HG02759 (cell line): ENCODE measurements at regions not wholly inside any gene's neighbourhood (a gene's known extent, or its start where the extent isn't known, plus 50 kb on each side); places are given as distances from the start of the nearest gene placed in this dataset.
A peak's percentile ranks its signal among the peaks of the same experiment; 100 is the strongest.
"Not testable (repeated sequence)": the region's sequence is repeated elsewhere in the genome, so short reads cannot be mapped to it uniquely, and the experiment has no call there.

ENCODE experiments used
- ATAC-seq: cut with Tn5 transposase; IDR thresholded peaks from one replicate; pipeline ENCODE4 v1.9.1; 2021; ENCODE audit warnings: mild to moderate bottlenecking, moderate library complexity; ENCODE audit not compliant: unreplicated experiment

DNA sequence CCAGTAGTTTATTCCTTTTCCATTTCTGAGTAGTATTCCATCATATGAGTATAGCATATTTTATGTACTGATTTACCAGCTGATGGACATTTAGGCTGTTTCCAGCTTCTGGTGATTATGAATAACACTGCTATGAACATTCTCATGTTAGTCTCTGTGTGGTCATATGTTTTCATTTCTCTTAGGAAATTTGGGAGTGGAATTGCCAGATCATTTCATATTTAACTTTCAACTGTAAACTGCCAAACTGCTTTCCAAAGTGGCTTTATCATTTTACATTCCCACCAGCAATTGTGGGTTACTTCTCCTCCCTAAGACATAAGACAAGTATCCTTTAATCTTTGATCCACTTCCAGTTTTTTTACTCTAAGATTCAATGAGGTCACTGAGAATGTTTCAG, 85.7 kb upstream of the RALGPS2 start:
- no peak for ATAC-seq

DNA sequence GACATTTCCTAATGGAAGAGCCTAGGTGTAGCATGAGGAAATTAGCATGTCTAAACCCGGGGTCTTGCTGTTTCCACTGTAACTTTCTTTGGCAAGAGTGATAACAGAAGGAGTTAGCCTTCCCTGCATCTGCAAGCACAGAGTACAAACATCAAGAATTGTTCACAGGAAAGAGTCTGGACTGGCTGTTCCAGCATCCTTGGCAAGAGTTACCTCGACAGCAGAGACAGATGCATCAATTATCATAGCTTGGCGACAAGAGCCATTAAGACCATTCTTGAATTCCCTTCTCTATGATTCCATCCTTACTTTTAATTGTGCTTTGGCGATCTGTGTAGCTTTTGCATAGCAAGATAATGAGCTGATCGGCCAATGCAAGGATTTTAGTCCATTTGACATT, 82.8 kb upstream of the RALGPS2 start:
- ATAC-seq, result no peak

DNA sequence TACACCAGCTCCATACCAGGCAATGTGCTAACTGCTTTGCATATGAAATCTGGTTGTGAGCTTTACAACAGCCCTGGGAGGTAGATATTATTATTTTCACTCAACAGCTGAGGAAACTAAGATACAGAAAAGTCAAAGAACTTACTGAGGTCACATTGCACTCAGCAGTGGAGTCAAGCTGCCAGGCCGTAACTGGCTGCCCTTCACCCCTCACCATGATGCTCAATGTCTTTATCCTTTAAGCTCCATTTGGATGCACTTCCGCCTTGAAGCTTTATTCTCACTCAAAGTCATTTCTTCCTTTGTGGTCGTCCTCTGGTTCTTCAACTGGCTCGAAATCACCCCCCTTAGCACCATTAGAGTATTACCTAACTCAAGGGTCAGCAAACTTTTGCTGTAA, 81.7 kb upstream of the RALGPS2 start:
- ATAC-seq, result no peak

DNA sequence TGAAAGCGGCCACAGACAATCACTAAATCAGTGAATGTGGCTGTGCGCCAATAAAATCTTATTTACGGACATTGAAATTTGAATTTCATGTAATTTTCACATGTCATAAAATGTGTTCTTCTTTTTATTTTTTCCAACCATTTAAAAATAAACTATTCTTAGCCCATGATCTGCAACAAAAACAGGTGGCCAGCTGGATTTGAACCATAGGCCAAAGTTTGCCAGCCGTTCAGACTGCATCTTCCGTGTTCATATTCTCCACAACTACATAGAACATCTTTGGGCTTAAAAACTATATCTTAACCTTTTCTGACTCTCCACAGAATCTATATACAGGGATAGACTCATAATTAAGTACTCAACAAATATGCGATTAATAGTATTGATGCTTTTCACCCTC, 81.2 kb upstream of the RALGPS2 start:
- ATAC-seq, result no peak

DNA sequence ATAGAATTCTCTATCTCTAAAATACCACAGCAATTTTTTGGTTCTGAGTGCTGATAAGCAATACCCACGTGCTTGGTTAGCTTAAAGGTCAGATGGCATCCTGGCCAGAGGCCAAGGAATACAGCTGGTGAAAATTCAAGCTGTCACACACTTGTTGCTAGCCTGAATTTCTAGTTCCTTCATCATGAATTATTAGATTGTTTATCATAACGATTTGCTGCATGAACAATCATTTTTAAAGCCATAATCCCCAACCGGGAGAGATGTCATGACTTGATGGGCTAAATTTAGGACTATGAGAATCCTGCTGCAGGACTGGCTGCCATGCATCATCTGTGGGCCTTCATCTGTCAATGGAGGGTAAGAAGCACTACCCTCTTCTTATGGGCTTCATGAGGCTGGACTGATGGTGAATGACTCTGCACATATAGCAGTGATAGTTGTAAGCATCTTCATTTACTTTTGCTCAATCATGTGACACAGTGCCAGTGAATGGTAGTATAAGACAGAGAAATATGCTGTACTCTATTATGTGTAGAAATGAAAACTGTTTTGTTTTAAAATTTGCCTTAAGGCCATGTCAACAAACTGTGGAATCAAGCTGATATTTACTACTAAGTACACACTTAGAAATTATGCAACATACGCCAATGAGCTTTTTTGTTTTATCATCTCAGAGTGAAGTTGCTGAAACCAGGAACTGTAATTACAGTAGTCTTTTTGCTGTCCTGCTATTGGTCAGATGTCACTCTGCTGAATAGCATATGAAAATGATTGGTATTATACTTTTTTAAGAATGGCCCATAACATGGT, 80.5 kb upstream of the RALGPS2 start:
- no peak for ATAC-seq

DNA sequence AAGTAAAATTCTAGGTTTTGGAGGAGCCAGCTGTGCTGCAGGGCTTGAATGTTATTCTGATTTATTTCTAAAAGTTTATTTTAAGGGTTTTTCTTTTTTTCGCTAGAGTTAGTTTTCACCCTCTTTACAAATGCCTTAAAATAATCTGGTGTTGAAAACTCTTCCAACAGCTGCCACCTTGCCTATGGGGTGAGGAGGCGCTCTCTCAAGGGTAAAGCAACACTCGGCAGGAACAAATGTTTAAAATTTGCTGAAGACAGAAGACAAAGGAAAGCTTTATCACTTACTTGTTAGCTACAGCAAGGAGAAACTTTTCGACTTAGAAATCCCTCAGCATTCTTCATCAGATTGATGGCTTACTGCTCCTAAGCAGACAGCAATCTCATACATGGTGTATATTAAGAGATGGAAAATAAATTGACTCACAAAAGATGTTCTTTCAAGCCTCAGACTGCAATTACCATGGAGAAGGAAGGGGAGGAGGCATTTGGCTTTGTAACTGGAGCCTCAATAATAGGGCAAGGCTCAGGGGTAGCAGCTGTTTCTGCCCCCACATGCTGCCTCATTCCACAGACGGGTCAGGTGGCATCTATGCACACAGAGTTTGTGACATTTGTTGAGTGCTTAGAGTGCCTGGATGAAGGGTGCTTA, 79.8 kb upstream of the RALGPS2 start:
- no peak for ATAC-seq

DNA sequence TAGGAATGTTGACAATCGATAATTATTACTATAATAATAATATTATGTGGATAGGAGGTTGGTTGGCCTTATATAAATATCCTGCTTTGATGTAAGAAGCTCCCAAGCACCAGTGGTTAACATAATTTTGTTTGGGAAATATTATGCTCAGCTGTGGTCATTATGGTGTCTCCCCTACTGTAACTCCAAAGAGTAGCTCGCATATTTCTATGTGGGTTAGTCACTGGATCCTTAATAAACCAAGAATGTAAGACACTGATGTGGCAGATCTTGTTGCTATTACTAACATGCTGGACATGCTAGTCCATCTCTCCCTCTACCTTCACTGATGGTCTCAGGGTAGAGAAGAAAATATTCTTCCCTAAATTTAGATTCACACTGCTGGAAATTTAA, 79.2 kb upstream of the RALGPS2 start:
- no peak for ATAC-seq

DNA sequence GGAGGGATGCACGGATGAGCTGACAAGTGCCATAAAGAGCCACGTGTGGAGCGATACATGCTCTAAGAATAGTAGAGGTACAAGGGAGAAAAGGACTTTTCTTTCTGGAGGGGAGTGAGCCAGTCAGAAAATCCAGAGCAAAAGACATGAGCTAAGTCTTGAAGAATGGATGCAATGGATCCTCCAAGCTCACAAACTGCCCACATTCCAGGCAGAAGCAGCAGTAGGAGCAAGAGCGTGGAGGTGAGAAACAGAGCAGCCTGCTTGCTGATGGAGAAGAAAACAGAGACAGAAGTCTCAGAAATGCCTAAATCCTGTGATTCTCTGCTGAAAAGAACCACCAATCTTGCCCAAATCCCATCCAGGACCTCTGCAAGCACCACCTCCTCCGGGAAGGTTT, 78.2 kb upstream of the RALGPS2 start:
- no peak for ATAC-seq

DNA sequence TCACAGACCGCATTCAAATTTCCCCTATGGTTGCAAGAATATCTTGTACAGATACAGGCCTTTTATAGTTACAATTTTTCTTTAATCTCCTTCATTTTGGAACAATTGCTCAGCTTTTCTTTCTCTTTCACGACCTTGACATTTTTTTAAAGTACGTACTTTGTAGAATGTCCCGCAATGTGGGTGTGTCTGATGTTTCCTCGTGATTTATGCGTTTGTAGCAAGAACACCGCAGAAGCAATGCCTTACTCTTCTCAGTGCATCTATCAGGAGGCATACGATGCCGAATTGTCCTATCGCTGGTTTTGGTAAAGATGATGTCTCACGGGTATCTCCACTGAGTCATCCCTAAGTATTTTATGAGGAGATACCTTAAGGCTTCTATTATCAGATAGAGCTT, 76.9 kb upstream of the RALGPS2 start:
- no peak for ATAC-seq

DNA sequence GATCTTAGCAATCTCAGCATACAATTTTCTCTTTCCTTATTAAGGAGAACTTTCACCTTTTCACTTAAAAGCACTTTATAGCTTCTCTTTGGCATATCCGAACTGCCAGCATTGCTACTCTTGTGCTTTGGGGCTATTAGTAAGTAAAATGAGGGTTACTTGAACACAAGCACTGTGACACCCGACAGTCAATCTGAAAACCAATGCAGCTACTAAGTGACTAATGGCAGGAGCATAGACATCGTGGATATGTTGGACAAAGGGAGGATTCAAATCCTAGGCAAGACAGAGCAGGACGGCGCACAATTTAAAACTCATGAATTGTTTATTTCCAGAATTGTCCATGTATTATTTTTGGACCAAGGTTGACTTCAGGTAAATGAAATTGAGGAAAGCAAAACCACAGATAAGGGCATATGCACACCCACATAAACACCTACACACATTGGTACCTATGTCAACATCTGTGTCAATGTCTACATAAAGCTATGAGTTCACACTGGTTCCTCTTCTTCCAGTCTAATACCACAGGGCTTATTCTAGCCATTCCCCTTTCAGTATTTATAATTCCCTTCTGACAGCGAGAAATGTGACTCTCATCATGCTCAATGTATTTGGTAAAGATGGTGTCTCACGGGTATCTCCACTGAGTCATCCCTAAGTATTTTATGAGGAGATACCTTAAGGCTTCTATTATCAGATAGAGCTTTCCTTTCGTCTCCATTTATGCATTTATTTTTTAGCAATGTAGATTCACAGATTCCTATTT, 75.3 kb upstream of the RALGPS2 start:
- ATAC-seq, result no peak

DNA sequence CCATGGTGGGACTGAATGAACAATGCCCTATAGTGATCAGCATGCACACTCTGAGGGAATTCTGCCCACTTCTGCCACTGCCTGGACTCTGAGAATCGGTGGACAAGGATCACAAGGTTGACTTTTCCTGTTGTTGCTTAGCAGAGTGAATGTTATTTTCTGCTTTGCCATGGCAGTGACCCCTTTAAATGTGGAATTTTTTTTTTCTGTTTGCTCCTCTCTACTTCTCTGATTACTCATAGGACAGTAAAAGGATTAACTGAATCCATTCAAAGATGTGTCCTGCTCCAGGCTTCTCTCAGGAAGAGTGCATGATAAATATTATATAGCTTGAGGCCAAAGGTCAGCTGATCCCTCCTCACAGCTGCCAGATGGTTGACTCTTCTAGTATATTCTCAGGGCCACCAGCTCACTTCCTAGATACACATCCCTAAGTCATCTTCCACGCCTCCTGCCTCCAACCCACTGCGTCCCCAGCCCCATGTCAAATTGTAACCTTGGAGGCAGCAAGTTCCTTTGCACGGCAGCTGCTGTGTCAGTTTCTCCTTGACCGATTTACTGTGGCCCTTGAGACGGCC, 74.0 kb upstream of the RALGPS2 start:
- no peak for ATAC-seq

DNA sequence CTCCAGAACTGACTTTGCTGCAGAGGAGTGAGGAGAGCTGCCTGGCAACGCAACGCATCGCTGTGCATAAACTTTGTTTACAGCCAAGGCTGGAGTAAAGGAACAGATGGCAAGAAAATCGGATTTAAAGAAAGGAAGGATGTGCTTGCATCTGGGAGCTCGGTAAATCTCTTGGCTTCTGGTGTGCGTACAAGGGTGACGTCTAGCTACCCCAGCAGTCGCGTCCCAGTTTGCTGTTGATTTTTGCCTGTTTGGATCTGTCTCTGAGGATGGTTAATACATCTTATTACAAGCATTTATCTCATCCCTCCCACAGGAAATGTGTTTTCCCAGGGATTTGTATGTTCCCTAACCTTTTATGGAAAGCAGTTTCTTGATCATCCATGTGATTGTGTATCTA, 73.3 kb upstream of the RALGPS2 start:
- no peak for ATAC-seq

DNA sequence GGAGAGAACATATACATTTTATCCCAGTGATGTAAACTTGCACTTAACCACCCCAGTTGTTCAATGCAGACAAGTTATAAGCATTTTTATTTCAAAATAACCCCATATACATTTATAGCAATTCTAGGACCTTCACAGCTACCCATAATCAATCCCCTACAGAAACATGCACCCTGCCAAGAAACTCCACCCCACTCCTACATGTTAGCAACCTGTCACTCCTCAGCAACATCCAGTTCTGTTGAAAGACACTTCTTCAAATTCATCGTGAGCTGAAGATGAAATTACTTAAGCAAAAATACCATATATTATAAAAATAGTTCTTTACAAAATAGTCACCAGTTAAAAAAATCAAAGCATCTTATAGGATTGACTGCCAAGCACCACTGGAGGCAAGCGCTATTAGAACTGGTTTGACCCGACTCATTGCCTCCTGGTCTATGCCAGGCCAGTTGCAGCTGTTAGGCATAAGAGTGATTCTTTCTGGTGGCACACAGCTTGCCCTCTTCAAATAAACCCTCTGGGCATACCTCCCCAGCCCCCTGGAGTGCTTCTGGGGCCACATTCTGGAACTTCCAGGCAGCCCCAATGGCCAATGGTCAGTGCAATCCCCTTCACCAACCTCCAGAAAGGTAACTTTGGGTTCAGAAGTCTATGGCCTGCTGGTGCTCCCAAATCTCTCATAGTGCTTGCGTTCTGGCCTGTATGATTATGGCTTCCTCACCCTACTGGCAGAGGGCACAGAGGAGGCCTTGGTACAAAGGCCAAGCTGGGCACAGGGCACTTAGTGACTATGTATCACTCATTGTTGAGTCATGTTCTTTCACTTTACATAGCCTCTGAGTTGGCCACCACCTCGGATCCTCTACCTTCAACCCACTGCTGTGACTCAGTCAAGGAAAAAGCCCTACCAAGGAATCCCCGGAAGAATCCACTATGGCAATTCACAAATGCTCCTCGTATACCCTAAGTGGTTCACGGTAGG, 72.2 kb upstream of the RALGPS2 start:
- no peak for ATAC-seq

DNA sequence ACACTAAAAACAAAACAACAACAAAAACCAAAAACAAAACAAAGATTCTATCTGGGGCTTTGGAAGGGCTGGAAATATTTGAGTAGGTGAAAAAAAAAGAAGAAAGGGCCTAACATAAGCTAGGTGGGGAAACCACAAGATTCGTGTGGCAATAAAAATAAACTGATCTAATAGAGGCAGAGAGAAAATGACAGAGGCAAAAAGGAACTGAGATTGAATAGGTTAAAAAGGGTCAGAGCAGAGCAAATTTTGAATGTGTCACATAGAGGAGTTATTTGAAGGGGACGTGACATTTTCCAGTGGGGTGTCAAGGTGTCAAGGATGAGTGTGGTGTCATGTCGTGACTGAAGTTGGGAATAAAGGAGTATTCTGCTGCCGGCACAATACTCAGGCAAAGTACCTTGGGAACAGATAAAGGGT, 65.2 kb upstream of the RALGPS2 start:
- peak; percentile 67 for ATAC-seq

DNA sequence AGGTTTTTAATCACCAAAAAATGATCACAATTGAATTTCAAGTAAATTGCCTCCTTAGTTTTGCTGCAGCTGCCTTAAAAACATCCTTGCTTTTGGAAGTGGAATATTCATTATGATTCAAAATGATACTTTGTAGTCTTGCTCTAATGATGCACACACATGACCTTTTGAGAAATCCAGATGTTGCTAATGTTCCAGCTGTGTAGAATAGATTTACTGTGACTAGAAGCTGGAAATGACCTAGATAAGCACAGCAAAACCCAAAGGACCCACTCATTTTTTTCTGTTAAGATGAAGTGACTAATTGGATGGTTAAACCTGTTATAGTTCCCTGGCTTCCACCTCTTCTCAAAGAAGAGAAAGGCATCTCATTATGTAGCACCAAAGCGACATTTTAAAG, 64.6 kb upstream of the RALGPS2 start:
- ATAC-seq, result no peak

DNA sequence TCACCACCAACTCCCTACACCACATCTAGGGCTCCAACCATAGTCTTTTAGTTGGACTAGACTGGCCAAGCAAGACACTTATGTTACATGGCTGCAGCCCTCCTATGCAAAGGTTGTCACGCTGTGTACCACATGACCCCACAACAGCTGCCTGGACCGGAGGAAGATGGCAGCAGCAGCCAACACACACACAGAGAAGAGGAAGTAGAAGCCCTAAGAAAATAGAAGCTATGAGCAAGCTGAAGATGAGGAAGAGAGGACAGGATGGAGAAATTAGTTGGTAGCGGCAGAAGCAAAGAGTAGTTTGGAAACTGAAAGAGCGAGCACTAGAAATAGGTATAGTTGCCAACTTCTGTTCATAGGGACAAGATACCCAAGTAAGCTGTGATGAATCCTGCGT, 60.8 kb upstream of the RALGPS2 start:
- ATAC-seq, result peak; percentile 78

DNA sequence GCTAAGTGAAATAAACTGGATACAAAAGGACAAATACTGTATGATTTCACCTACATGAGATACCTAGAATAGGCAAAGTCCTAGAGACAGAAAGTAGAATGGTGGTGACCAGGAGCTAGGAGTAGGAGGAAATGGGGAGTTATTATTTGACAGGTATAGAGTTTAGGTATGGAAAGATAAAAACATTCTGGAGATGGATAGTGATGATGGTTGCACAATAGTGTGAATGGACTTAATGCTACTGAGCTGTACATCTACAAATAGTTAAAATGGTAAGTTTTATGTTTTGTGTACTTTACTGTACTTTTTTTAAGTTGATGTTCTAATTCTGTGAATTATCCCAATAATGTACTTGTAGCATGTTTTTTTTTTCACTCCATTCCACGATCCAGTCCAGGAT, 59.5 kb upstream of the RALGPS2 start:
- no peak for ATAC-seq

DNA sequence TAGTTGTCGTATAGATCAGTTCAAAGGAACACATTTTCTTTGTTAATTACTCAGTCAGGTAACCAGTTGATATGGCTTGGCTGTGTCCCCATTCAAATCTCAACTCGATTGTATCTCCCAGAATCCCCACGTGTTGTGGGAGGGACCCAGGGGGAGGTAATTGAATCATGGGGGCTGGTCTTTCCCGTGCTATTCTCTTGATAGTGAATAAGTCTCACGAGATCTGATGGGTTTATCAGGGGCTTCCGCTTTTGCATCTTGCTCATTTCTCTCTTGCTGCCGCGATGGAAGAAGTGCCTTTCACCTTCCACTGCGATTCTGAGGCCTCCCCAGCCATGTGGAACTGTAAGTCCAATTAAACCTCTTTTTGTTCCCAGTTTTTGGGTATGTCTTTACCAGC, 58.2 kb upstream of the RALGPS2 start:
- ATAC-seq, result not testable (repeated sequence)

DNA sequence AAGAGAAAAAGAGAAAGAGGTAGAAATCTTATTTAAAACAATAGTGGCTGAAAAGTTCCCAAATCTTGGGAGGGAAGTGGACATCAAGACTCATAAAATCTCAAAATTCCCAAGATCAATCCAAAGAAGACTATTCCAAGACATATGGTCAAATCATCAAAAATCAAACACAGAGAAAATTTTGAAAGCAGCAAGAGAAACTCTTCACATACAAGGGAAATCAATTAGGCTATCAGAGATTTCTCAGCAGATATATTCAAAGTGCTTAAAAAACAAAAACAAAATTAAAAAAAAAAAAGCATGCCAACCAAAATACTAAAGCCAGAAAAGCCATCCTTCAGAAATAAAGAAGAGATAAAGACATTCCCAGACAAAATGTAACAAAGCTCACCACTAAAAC, 52.6 kb upstream of the RALGPS2 start:
- no peak for ATAC-seq

DNA sequence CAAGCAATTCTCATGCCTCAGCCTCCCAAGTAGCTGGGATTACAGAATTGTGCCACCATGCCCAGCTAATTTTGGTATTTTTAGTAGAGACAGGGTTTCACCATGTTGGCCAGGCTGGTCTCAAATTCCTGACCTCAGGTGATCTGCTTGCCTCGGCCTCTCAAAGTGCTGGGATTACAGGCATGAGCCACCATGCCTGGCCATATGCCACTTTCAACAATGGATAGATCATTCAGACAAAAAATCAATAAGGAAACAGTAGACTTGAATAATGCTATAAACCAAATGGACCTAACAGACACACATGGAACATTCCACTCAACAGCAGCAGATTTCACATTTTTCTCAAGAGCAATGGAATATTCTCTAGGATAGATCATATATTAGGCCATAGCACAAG, 50.5 kb upstream of the RALGPS2 start:
- not testable (repeated sequence) for ATAC-seq
